Panc1 (cell line): ENCODE measurements at regions not wholly inside any gene's neighbourhood (a gene's known extent, or its start where the extent isn't known, plus 50 kb on each side); places are given as distances from the start of the nearest gene placed in this dataset.
"Not testable (repeated sequence)": the region's sequence is repeated elsewhere in the genome, so short reads cannot be mapped to it uniquely, and the experiment has no call there.

Experiments used
- ATAC-seq: fragments of 200-7000 bp; cut with Tn5 transposase; 2 replicates; pipeline ENCODE4 v1.9.1; 2020; ENCODE audit warnings: mild to moderate bottlenecking, moderate library complexity
- BruUV-seq: library from RNA; stranded (reverse); fragments of 400-500 nt; replicated peaks from 2 replicates; lab custom pipeline; 2021; lab: Mats Ljungman, UMichigan
- CTCF ChIA-PET: fragments of 300-600 bp; sonication (Branson Sonifier 250); formaldehyde crosslinking; loops from one replicate; lab custom pipeline; 2022; ENCODE audit warnings: antibody characterized with exemption; lab: Charles Lee
- POLR2A ChIA-PET: fragments of 300-600 bp; sonication (Branson Sonifier 250); formaldehyde crosslinking; loops from one replicate; lab custom pipeline; 2022; ENCODE audit warnings: antibody characterized with exemption; lab: Charles Lee
- DNase-seq: peaks from one replicate; pipeline ENCODE4 v3.0.0-alpha.2; 2010; ENCODE audit warnings: low read depth, low spot score
- H3K27ac ChIP-seq: 2 replicates; pipeline ENCODE4 v1.5.1; 2011; ENCODE audit warnings: mild to moderate bottlenecking, low read length, inconsistent platforms
- H3K27me3 ChIP-seq: fragments of 200-500 bp; sonication (Bioruptor generic); 2 replicates; pipeline ENCODE4 v1.6.0; 2014; ENCODE audit warnings: low read length, inconsistent platforms; ENCODE audit not compliant: control insufficient read depth, insufficient read depth
- H3K36me3 ChIP-seq: fragments of 200-500 bp; sonication (Bioruptor generic); 2 replicates; pipeline ENCODE4 v1.5.1; 2014; ENCODE audit warnings: inconsistent platforms, mild to moderate bottlenecking, low read length, moderate library complexity; ENCODE audit not compliant: control insufficient read depth, insufficient read depth
- H3K4me1 ChIP-seq: 2 replicates; pipeline ENCODE4 v1.5.1; 2011; ENCODE audit warnings: inconsistent platforms, mild to moderate bottlenecking, low read length, moderate library complexity; ENCODE audit not compliant: control insufficient read depth, insufficient read depth
- H3K4me3 ChIP-seq, 2 experiments: 2 replicates each; pipeline ENCODE4 v1.5.1; 2011 to 2012; ENCODE audit warnings: low read depth in 2 of 2, low read length in 2 of 2, mild to moderate bottlenecking in 2 of 2, inconsistent platforms in 1 of 2, moderate library complexity in 1 of 2
- H3K9me3 ChIP-seq: fragments of 200-500 bp; sonication (Bioruptor generic); 2 replicates; pipeline ENCODE4 v1.5.1; 2014; ENCODE audit warnings: low read depth, mild to moderate bottlenecking, inconsistent platforms, low read length, moderate library complexity; ENCODE audit not compliant: control insufficient read depth, insufficient read depth
- POLR2AphosphoS5 ChIP-seq: IDR thresholded peaks from 2 replicates; pipeline ENCODE4 v1.6.1; 2012; ENCODE audit warnings: mild to moderate bottlenecking, low read depth, low read length, moderate library complexity
- SIN3A ChIP-seq: IDR thresholded peaks from 2 replicates; pipeline ENCODE4 v1.6.1; 2012; ENCODE audit warnings: low read depth, mild to moderate bottlenecking, low read length, moderate library complexity, borderline replicate concordance; ENCODE audit not compliant: insufficient read depth
- TCF7L2 ChIP-seq: IDR thresholded peaks from 2 replicates; pipeline ENCODE4 v1.6.1; 2011; ENCODE audit warnings: mild to moderate bottlenecking, low read depth, low read length, inconsistent platforms
- in situ Hi-C: cut with HindIII; loops from 2 replicates; pipeline ENCODE4 v1.10.0; 2016; ENCODE audit warnings: low sequenced_read_pairs, low pct_unique_long_range_greater_than_20kb
- intact Hi-C: fragments of 100-400 bp; cut with micrococcal nuclease; formaldehyde crosslinking; loops from one replicate; pipeline ENCODE4 v1.10.0; 2022; ENCODE audit not compliant: unreplicated experiment
- TF ChIP-seq, protein P1 (sequence below): fragments of 450-650 bp; IDR thresholded peaks from 2 replicates; pipeline ENCODE4 v1.5.1; 2017; ENCODE audit warnings: mild to moderate bottlenecking
- TF ChIP-seq, protein P2 (sequence below), 2 experiments: IDR thresholded peaks; 2 replicates each; pipeline ENCODE4 v1.6.1; 2011 to 2012; ENCODE audit warnings: low read depth in 2 of 2, control low read depth in 1 of 2, low read length in 1 of 2, mild to moderate bottlenecking in 1 of 2, moderate library complexity in 1 of 2; ENCODE audit not compliant: insufficient read depth in 1 of 2

DNA sequence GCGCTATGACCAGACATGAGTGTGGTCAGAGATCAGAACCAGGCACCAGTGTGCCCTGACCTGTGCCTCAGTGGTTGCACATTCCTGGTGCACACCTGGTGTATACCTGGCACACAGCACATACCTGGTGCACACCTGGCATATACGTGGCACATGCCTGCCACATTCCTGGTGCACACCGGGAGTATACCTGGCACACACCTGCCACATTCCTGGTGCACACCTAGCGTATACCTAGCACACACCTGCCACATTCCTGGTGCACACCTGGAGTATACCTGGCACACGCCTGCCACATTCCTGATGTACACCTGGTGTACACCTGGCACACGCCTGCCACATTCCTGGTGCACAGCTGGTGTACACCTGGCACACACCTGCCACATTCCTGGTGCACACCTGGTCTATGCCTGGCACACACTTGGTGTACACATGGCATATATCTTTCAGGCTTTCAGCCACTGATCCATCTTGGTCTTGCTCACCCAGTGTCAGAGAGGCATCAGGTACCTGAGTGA is 61.3 kb upstream of the ADGRL1 start:
- BruUV-seq: no TSS peak
- intact Hi-C loops: no loop called here
- no peak for DNase-seq
- H3K4me1 ChIP-seq: no peaks in the 10 kb centered on the region
- POLR2A ChIA-PET: no interaction called here
- CTCF ChIA-PET: no interaction called here
- no peaks in the 10 kb centered on the region for H3K9me3 ChIP-seq
- in situ Hi-C loops: no loop called here
- H3K4me3 ChIP-seq: no peak overlapping the region
- TF ChIP-seq, protein P1, sequence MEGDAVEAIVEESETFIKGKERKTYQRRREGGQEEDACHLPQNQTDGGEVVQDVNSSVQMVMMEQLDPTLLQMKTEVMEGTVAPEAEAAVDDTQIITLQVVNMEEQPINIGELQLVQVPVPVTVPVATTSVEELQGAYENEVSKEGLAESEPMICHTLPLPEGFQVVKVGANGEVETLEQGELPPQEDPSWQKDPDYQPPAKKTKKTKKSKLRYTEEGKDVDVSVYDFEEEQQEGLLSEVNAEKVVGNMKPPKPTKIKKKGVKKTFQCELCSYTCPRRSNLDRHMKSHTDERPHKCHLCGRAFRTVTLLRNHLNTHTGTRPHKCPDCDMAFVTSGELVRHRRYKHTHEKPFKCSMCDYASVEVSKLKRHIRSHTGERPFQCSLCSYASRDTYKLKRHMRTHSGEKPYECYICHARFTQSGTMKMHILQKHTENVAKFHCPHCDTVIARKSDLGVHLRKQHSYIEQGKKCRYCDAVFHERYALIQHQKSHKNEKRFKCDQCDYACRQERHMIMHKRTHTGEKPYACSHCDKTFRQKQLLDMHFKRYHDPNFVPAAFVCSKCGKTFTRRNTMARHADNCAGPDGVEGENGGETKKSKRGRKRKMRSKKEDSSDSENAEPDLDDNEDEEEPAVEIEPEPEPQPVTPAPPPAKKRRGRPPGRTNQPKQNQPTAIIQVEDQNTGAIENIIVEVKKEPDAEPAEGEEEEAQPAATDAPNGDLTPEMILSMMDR: no peak
- TF ChIP-seq POLR2AphosphoS5 (no peak), TCF7L2 (no peak), SIN3A (no peak)
- TF ChIP-seq, protein P2, sequence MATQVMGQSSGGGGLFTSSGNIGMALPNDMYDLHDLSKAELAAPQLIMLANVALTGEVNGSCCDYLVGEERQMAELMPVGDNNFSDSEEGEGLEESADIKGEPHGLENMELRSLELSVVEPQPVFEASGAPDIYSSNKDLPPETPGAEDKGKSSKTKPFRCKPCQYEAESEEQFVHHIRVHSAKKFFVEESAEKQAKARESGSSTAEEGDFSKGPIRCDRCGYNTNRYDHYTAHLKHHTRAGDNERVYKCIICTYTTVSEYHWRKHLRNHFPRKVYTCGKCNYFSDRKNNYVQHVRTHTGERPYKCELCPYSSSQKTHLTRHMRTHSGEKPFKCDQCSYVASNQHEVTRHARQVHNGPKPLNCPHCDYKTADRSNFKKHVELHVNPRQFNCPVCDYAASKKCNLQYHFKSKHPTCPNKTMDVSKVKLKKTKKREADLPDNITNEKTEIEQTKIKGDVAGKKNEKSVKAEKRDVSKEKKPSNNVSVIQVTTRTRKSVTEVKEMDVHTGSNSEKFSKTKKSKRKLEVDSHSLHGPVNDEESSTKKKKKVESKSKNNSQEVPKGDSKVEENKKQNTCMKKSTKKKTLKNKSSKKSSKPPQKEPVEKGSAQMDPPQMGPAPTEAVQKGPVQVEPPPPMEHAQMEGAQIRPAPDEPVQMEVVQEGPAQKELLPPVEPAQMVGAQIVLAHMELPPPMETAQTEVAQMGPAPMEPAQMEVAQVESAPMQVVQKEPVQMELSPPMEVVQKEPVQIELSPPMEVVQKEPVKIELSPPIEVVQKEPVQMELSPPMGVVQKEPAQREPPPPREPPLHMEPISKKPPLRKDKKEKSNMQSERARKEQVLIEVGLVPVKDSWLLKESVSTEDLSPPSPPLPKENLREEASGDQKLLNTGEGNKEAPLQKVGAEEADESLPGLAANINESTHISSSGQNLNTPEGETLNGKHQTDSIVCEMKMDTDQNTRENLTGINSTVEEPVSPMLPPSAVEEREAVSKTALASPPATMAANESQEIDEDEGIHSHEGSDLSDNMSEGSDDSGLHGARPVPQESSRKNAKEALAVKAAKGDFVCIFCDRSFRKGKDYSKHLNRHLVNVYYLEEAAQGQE (IDR thresholded peaks at IDR 0.05; ENCODE audit: insufficient read depth in 1 of 2, low read depth in 2 of 2, low read length in 1 of 2): no peak
- H3K27me3 ChIP-seq: no peaks in the 10 kb centered on the region
- no peak for ATAC-seq
- H3K36me3 ChIP-seq: no peaks in the 10 kb centered on the region
- H3K27ac ChIP-seq: no peak overlapping the region

DNA sequence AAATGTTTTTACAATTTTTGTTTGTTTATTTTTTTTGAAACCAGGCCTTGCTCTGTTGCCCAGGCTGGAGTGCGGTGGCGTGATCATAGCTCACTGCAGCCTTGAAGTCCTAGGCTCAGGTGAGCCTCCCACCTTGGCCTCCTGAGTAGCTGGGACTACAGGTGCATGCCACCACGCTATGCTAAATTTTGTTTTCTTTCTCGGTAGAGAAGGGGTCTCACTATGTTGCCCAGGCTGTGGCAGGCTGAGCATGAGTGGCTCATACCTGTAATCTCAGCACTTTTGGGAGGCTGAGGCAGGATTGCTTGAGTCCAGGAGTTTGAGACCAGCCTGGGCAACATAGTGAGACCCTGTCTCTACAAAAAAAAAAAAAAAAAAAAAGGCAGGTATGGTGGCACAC is 60.2 kb upstream of the ADGRL1 start:
- CTCF ChIA-PET, BruUV-seq: not testable (repeated sequence)

DNA sequence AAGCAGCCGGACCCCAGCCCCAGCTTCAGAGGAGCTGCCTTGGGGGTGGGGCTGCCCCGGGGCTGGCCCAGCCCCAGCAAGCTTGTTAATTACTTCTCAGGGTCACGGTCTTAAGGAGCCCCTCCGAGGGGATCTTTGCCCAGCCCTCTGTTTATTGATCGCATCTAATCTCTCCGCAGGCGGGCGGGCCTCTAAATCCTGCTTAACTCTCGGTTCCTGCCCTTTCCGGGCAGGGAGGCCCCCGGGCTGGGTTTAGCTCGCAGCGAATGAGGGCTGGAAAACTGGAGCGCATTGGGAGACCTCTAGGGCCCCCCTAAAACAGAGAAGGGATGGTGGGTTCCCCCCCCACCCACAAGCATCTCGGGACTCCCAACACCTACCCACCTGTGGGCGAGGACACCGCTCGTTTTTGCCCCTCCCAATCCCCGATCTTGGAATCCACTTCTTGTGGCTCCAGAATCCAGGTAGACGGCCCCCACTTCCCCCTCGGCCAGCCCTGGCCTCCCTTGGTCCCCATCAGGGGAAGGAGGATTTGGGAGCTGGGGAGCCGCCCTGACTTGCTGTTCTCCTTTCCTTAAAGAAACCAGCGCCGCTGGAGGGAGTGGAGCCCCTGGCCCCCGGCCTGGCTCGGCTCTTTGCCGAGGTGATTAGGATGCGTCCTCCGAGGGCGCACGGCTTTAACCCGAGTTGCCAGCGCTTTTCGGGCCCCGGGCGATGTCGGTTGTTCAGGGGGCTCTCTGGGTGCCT is 59.5 kb upstream of the ADGRL1 start:
- H3K27me3 ChIP-seq: no peaks in the 10 kb centered on the region
- no peaks in the 10 kb centered on the region for H3K36me3 ChIP-seq
- H3K27ac ChIP-seq: no peak overlapping the region
- in situ Hi-C loops (no loop called here), intact Hi-C loops (no loop called here)
- ATAC-seq: no peak
- no peak overlapping the region for H3K4me3 ChIP-seq
- BruUV-seq: no TSS peak
- DNase-seq: no peak
- TF ChIP-seq, protein P1: no peak
- no peak for TF ChIP-seq SIN3A
- TF ChIP-seq, protein P2 (IDR thresholded peaks at IDR 0.05; ENCODE audit: insufficient read depth in 1 of 2, low read depth in 2 of 2, low read length in 1 of 2): no peak
- no peak for TF ChIP-seq TCF7L2
- TF ChIP-seq POLR2AphosphoS5: no peak
- CTCF ChIA-PET: no interaction called here
- H3K9me3 ChIP-seq: no peaks in the 10 kb centered on the region
- H3K4me1 ChIP-seq: no peaks in the 10 kb centered on the region
- POLR2A ChIA-PET: no interaction called here

More for the DNA sequence above, 60.2 kb upstream of the ADGRL1 start:
- H3K4me1 ChIP-seq, H3K27me3 ChIP-seq, H3K9me3 ChIP-seq, H3K36me3 ChIP-seq, H3K27ac ChIP-seq, in situ Hi-C loops, ATAC-seq, H3K4me3 ChIP-seq, POLR2A ChIA-PET, intact Hi-C loops, DNase-seq: not testable (repeated sequence)
